ENCODE measurements at regions not wholly inside any gene's neighbourhood (a gene's known extent, or its start where the extent isn't known, plus 50 kb on each side); places are given as distances from the start of the nearest gene placed in this dataset.

- TF ChIP-seq, protein P1, sequence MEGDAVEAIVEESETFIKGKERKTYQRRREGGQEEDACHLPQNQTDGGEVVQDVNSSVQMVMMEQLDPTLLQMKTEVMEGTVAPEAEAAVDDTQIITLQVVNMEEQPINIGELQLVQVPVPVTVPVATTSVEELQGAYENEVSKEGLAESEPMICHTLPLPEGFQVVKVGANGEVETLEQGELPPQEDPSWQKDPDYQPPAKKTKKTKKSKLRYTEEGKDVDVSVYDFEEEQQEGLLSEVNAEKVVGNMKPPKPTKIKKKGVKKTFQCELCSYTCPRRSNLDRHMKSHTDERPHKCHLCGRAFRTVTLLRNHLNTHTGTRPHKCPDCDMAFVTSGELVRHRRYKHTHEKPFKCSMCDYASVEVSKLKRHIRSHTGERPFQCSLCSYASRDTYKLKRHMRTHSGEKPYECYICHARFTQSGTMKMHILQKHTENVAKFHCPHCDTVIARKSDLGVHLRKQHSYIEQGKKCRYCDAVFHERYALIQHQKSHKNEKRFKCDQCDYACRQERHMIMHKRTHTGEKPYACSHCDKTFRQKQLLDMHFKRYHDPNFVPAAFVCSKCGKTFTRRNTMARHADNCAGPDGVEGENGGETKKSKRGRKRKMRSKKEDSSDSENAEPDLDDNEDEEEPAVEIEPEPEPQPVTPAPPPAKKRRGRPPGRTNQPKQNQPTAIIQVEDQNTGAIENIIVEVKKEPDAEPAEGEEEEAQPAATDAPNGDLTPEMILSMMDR (IDR thresholded peaks at IDR 0.05; ENCODE audit: low read length) = no peak
- TF ChIP-seq EZH2 (optimal IDR thresholded peaks at IDR 0.05; ENCODE audit: low read depth, low read length) (no peak), EZH2phosphoT487 (IDR thresholded peaks at IDR 0.05; ENCODE audit: low read length) (no peak)
These were observed 885.0 kb upstream of the EPHA5 start for GRCh38 chr4:66555301-66555700.

Measured in MM.1S (cell line).